ENCODE measurements at regions not wholly inside any gene's neighbourhood (a gene's known extent, or its start where the extent isn't known, plus 50 kb on each side); places are given as distances from the start of the nearest gene placed in this dataset.

- TF ChIP-seq CREM (CRISPR knock-in tag; IDR thresholded peaks at IDR 0.05), result no peak
- TF ChIP-seq ZNF263 (CRISPR knock-in tag; IDR thresholded peaks at IDR 0.05; ENCODE audit: low read depth), result no peak
- TF ChIP-seq CBFB (CRISPR knock-in tag; IDR thresholded peaks at IDR 0.05; ENCODE audit: low read depth), result no peak
- no peak for TF ChIP-seq ZNF671 (CRISPR knock-in tag; IDR thresholded peaks at IDR 0.05)
- no peak for TF ChIP-seq ZNF425 (CRISPR knock-in tag; conservative IDR thresholded peaks at IDR 0.05)
- no peak for TF ChIP-seq ATF6 (CRISPR knock-in tag; IDR thresholded peaks at IDR 0.05)
- TF ChIP-seq FOXJ3 (CRISPR knock-in tag; IDR thresholded peaks at IDR 0.05; ENCODE audit: borderline replicate concordance), result no peak
- no peak for TF ChIP-seq IRF1 (CRISPR knock-in tag; IDR thresholded peaks at IDR 0.05)
- TF ChIP-seq ZNF512 (CRISPR knock-in tag; IDR thresholded peaks at IDR 0.05; ENCODE audit: borderline replicate concordance), result no peak
- no peak for TF ChIP-seq GTF2I (CRISPR knock-in tag; conservative IDR thresholded peaks at IDR 0.05)
- no peak for TF ChIP-seq RELA (CRISPR knock-in tag; IDR thresholded peaks at IDR 0.05; ENCODE audit: borderline replicate concordance)
- ChIA-PET POLR2A (no interaction called here), CTCF (interaction anchor here (0.9 kb wide), 1 partner anchor 17 kb away, joined by 3 read pairs; no protein-coding TSS in a partner anchor)
- H3K36me3 Mint-ChIP-seq, result no peaks in the 10 kb centered on the region
- no peak for DNase-seq (ENCODE audit: low spot score)
- no peak for ATAC-seq
- H3K27me3 Mint-ChIP-seq (ENCODE audit: low read depth), result no peaks in the 10 kb centered on the region
- H3K4me1 Mint-ChIP-seq, result peaks cover 55% of the 10 kb centered on the region
- no peaks in the 10 kb centered on the region for H3K9me3 Mint-ChIP-seq
- no peak overlapping the region for H3K4me3 Mint-ChIP-seq
- no peak overlapping the region for H3K27ac Mint-ChIP-seq
Observed at GRCh38 chr2:118473241-118473640, 374.2 kb downstream of the EN1 start.

GRCh38 chr2:118470297-118470696 lies 377.2 kb downstream of the EN1 start:
- Mint-ChIP-seq H3K27ac (no peak overlapping the region), H3K4me3 (no peak overlapping the region), H3K36me3 (no peaks in the 10 kb centered on the region), H3K27me3 (ENCODE audit: low read depth) (no peaks in the 10 kb centered on the region), H3K4me1 (peaks cover 31% of the 10 kb centered on the region), H3K9me3 (no peaks in the 10 kb centered on the region)
- ATAC-seq (no peak), DNase-seq (ENCODE audit: low spot score) (no peak)
- ChIA-PET POLR2A (no interaction called here), CTCF (no interaction called here)
- TF ChIP-seq TCF7 (CRISPR knock-in tag; IDR thresholded peaks at IDR 0.05; ENCODE audit: low read depth), result no peak
- no peak for TF ChIP-seq IRF1 (CRISPR knock-in tag; IDR thresholded peaks at IDR 0.05)
- TF ChIP-seq PRDM15 (CRISPR knock-in tag; IDR thresholded peaks at IDR 0.05), result no peak
- no peak for TF ChIP-seq ZMAT4 (CRISPR knock-in tag; IDR thresholded peaks at IDR 0.05)
- no peak for TF ChIP-seq IRF2 (CRISPR knock-in tag; IDR thresholded peaks at IDR 0.05; ENCODE audit: borderline replicate concordance, low read depth)
- no peak for TF ChIP-seq FOXK1 (CRISPR knock-in tag; IDR thresholded peaks at IDR 0.05)
- TF ChIP-seq FOXJ3 (CRISPR knock-in tag; IDR thresholded peaks at IDR 0.05; ENCODE audit: borderline replicate concordance), result no peak
- no peak for TF ChIP-seq CREM (CRISPR knock-in tag; IDR thresholded peaks at IDR 0.05)
- no peak for TF ChIP-seq ETV6 (CRISPR knock-in tag; IDR thresholded peaks at IDR 0.05)
- TF ChIP-seq MXD4 (CRISPR knock-in tag; IDR thresholded peaks at IDR 0.05; ENCODE audit: borderline replicate concordance), result no peak
- TF ChIP-seq ZNF532 (CRISPR knock-in tag; IDR thresholded peaks at IDR 0.05; ENCODE audit: borderline replicate concordance), result no peak

All from WTC11 (cell line).